GM23338 (cell line): ENCODE measurements at regions not wholly inside any gene's neighbourhood (a gene's known extent, or its start where the extent isn't known, plus 50 kb on each side); places are given as distances from the start of the nearest gene placed in this dataset.

ENCODE experiments used
- EZH2 ChIP-seq: fragments of 200-600 bp; sonication (generic); IDR thresholded peaks from one replicate; pipeline ENCODE4 v1.8.0; 2017; ENCODE audit warnings: antibody characterized with exemption, mild to moderate bottlenecking, low read depth; ENCODE audit not compliant: unreplicated experiment
- EZH2phosphoT487 ChIP-seq: fragments of 200-600 bp; sonication (generic); IDR thresholded peaks from one replicate; pipeline ENCODE4 v1.8.1; 2018; ENCODE audit warnings: antibody characterized with exemption; ENCODE audit not compliant: unreplicated experiment
- JUNB ChIP-seq: IDR thresholded peaks from one replicate; pipeline ENCODE4 v1.6.1; 2016; ENCODE audit warnings: antibody characterized with exemption; ENCODE audit not compliant: unreplicated experiment
- POLR2AphosphoS5 ChIP-seq: IDR thresholded peaks from 2 replicates; pipeline ENCODE4 v1.6.1; 2016; ENCODE audit warnings: antibody characterized with exemption, low read depth
- TF ChIP-seq, protein P1 (sequence below), 2 experiments: fragments of 200-600 bp in 1 of 2; sonication (generic) in 1 of 2; conservative IDR thresholded peaks; 2 replicates each; pipeline versions ENCODE4 v1.5.1 to v1.6.1; 2016 to 2017; ENCODE audit warnings: antibody characterized with exemption in 2 of 2, low read depth in 2 of 2, mild to moderate bottlenecking in 2 of 2, moderate library complexity in 1 of 2

- TF ChIP-seq, protein P1, sequence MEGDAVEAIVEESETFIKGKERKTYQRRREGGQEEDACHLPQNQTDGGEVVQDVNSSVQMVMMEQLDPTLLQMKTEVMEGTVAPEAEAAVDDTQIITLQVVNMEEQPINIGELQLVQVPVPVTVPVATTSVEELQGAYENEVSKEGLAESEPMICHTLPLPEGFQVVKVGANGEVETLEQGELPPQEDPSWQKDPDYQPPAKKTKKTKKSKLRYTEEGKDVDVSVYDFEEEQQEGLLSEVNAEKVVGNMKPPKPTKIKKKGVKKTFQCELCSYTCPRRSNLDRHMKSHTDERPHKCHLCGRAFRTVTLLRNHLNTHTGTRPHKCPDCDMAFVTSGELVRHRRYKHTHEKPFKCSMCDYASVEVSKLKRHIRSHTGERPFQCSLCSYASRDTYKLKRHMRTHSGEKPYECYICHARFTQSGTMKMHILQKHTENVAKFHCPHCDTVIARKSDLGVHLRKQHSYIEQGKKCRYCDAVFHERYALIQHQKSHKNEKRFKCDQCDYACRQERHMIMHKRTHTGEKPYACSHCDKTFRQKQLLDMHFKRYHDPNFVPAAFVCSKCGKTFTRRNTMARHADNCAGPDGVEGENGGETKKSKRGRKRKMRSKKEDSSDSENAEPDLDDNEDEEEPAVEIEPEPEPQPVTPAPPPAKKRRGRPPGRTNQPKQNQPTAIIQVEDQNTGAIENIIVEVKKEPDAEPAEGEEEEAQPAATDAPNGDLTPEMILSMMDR (conservative IDR thresholded peaks at IDR 0.05; ENCODE audit: low read depth in 2 of 2): no peak
- TF ChIP-seq POLR2AphosphoS5 (no peak), JUNB (no peak), EZH2phosphoT487 (no peak), EZH2 (no peak)
Measured at GRCh38 chr3:157763644-157764043, 260.4 kb upstream of the VEPH1 start.
